ENCODE measurements at regions not wholly inside any gene's neighbourhood (a gene's known extent, or its start where the extent isn't known, plus 50 kb on each side); places are given as distances from the start of the nearest gene placed in this dataset.

DNA sequence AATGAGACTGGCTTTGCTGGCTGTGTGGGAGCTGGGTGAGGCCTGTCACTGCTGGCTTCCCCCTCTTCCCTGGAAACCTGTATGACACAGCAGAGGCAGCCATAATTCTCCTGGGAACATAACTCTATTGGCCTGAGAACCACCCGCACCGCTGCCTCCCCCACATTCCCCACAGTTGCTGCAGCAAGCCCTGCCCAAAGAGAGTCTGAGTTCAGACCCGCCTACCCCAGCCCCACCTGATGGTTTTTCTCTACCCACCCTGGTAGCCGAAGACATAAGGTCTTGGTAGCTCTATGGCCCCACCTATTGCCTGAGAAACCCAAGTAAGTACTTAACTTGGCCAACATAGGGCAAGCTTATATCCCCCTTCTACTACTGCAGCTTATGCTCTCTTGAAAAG is 174.8 kb downstream of the C11orf91 start:
- no peak for ATAC-seq
- intact Hi-C loops (cut with DNase I), result no loop called here
- WGBS, 3 donors, result 75 to 78% (median 77%) methylated on average over 4 of the region's 4 CpGs

DNA sequence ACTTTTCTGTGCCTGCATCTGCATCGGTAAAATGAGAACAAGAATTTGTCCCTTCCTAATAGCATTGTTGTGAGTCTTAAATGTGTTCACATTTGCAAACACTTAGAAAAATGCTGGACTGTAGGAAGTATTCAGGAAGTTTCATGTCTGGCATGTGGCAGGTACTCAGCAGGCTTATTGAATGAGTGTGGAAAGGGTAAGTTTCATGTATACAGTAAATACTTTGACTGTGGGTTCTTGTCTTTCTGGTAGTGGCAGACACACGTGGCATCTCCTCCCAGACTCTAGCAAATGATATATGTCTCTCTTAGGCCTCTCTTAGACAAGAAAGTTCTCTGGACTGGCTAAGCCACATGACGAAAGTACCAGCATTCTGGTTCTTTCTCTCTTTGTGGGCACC is 179.2 kb downstream of the C11orf91 start:
- DNase-seq (no peak), ATAC-seq (no peak)
- intact Hi-C loops (cut with DNase I), result no loop called here
- TF ChIP-seq, protein P1, sequence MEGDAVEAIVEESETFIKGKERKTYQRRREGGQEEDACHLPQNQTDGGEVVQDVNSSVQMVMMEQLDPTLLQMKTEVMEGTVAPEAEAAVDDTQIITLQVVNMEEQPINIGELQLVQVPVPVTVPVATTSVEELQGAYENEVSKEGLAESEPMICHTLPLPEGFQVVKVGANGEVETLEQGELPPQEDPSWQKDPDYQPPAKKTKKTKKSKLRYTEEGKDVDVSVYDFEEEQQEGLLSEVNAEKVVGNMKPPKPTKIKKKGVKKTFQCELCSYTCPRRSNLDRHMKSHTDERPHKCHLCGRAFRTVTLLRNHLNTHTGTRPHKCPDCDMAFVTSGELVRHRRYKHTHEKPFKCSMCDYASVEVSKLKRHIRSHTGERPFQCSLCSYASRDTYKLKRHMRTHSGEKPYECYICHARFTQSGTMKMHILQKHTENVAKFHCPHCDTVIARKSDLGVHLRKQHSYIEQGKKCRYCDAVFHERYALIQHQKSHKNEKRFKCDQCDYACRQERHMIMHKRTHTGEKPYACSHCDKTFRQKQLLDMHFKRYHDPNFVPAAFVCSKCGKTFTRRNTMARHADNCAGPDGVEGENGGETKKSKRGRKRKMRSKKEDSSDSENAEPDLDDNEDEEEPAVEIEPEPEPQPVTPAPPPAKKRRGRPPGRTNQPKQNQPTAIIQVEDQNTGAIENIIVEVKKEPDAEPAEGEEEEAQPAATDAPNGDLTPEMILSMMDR (IDR thresholded peaks at IDR 0.05), result no peak
- no peaks in the 10 kb centered on the region for H3K4me1 ChIP-seq
- no peaks in the 10 kb centered on the region for H3K27me3 ChIP-seq (ENCODE audit: insufficient read depth in 3 of 3, low read length in 2 of 3)
- H3K27ac ChIP-seq, result no peak overlapping the region
- no peaks in the 10 kb centered on the region for H3K36me3 ChIP-seq (ENCODE audit: insufficient read depth in 1 of 2, low read depth in 1 of 2)
- no peaks in the 10 kb centered on the region for H3K9me3 ChIP-seq
- H3K4me3 ChIP-seq, result no peak overlapping the region
- WGBS, 3 donors, result 75 to 81% (median 78%) methylated on average over 3 of the region's 3 CpGs

More for the DNA sequence above, 174.8 kb downstream of the C11orf91 start:
- TF ChIP-seq, protein P1 (IDR thresholded peaks at IDR 0.05), result no peak
- H3K27ac ChIP-seq, result no peak overlapping the region
- H3K36me3 ChIP-seq (ENCODE audit: insufficient read depth in 1 of 2, low read depth in 1 of 2), result no peaks in the 10 kb centered on the region
- H3K4me1 ChIP-seq, result no peaks in the 10 kb centered on the region
- DNase-seq, result no peak
- peaks cover 3% of the 10 kb centered on the region for H3K9me3 ChIP-seq
- H3K27me3 ChIP-seq (ENCODE audit: insufficient read depth in 3 of 3, low read length in 2 of 3), result no peaks in the 10 kb centered on the region
- no peak overlapping the region for H3K4me3 ChIP-seq

DNA sequence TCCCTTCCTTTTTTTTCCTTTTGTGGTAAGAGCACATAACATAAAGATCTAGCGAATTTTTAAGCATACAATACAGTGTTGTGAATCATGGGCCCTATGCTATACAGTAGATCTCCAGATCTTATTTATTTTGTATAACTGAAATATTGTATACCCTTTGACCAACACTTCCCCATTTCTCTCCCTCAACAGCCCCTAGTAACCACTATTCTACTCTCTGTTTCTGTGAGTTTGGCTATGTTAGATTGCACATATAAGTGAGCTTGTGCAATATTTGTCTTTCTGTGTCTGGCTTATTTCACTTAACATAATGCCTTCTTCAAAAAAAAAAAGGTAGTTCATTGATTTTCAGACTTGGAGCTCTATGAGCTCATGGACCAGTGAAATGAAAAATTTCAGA is 180.5 kb downstream of the C11orf91 start:
- ATAC-seq, result no peak
- Histone ChIP-seq H3K4me1 (no peaks in the 10 kb centered on the region), H3K27me3 (ENCODE audit: insufficient read depth in 3 of 3, low read length in 2 of 3) (peaks cover 0 to 3% (median 0%) of the 10 kb centered on the region in 3 donors), H3K27ac (no peak overlapping the region), H3K36me3 (ENCODE audit: insufficient read depth in 1 of 2, low read depth in 1 of 2) (no peaks in the 10 kb centered on the region), H3K4me3 (no peak overlapping the region), H3K9me3 (no peaks in the 10 kb centered on the region)
- intact Hi-C loops (cut with DNase I), result no loop called here
- DNase-seq, result no peak
- 0 to 86% (median 0%) methylated on average over 1 of the region's 1 CpG for WGBS, 3 donors
- TF ChIP-seq, protein P1 (IDR thresholded peaks at IDR 0.05), result no peak

DNA sequence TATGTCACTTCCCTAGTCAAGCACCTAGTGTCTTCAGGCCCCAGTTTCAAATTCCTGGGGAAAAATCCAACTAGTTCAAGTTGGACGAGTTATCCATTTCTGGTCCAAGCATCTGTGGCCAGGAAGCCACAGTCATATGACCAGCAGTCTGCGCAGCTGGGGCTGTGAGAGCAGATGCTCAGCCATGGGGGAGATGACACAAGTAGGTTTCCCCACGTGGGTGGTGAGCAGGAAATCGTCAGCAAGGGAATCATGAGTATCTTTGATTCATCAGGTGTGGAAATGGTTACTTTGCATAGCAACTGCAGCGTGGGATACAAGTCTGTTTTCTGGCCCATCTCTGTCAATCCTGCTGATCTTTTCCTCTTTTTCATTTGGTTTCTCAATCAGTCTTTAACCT is 185.3 kb downstream of the C11orf91 start:
- intact Hi-C loops (cut with DNase I), result no loop called here
- no peak overlapping the region for H3K27ac ChIP-seq
- TF ChIP-seq, protein P1 (IDR thresholded peaks at IDR 0.05), result no peak
- no peaks in the 10 kb centered on the region for H3K9me3 ChIP-seq
- DNase-seq (peak; percentile 47 to 66), ATAC-seq (peak in 3 of 4 donors; percentile 38 to 62 (median 58))
- H3K27me3 ChIP-seq (ENCODE audit: insufficient read depth in 3 of 3, low read length in 2 of 3), result peaks cover 0 to 3% (median 0%) of the 10 kb centered on the region in 3 donors
- no peak overlapping the region for H3K4me3 ChIP-seq
- H3K36me3 ChIP-seq (ENCODE audit: insufficient read depth in 1 of 2, low read depth in 1 of 2), result no peaks in the 10 kb centered on the region
- no peaks in the 10 kb centered on the region for H3K4me1 ChIP-seq
- WGBS, 3 donors, result 40 to 49% (median 40%) methylated on average over 5 of the region's 5 CpGs

All from psoas muscle (tissue), 7 donors.